Esophagus muscularis mucosa (tissue), 4 donors: ENCODE measurements at regions not wholly inside any gene's neighbourhood (a gene's known extent, or its start where the extent isn't known, plus 50 kb on each side); places are given as distances from the start of the nearest gene placed in this dataset.
"Not testable (repeated sequence)": the region's sequence is repeated elsewhere in the genome, so short reads cannot be mapped to it uniquely, and the experiment has no call there.

Experiments used
- DNase-seq: peaks from one replicate; pipeline ENCODE4 v3.0.0-alpha.2; 2017; ENCODE audit errors: extremely low spot score
- H3K27ac ChIP-seq, 4 donors: fragments of 200-600 bp; sonication (generic); replicated peaks in 1 of 4; 1 replicate in 3 of 4; 2 replicates in 1 of 4; pipeline ENCODE4 v1.5.1; 2016 to 2019; ENCODE audit warnings: mild to moderate bottlenecking in 1 of 4
- H3K27me3 ChIP-seq, 4 donors: fragments of 200-600 bp; sonication (generic); one replicate each; pipeline versions ENCODE4 v1.5.1 to v1.6.0; 2016 to 2019
- H3K36me3 ChIP-seq, 4 donors: fragments of 200-600 bp; sonication (generic); one replicate each; pipeline ENCODE4 v1.5.1; 2016 to 2019
- H3K4me1 ChIP-seq, 4 donors: fragments of 200-600 bp; sonication (generic); one replicate each; pipeline ENCODE4 v1.5.1; 2016 to 2019
- H3K4me3 ChIP-seq, 4 donors: fragments of 200-600 bp; sonication (generic); 1 replicate in 2 of 4; 2 replicates in 2 of 4; pipeline ENCODE4 v1.5.1; 2016 to 2019; ENCODE audit warnings: mild to moderate bottlenecking in 4 of 4, moderate library complexity in 1 of 4
- H3K9me3 ChIP-seq, 4 donors: fragments of 200-600 bp; sonication (generic); 1 replicate in 3 of 4; 2 replicates in 1 of 4; pipeline ENCODE4 v1.5.1; 2016 to 2019
- CTCF ChIP-seq, 3 experiments: fragments of 200-600 bp in 2 of 3; fragments of 450-650 bp in 1 of 3; sonication (generic) in 2 of 3; IDR thresholded peaks; one replicate each; pipeline ENCODE4 v1.5.1; 2017 to 2019; ENCODE audit warnings: antibody characterized with exemption in 3 of 3, mild to moderate bottlenecking in 2 of 3, moderate library complexity in 1 of 3
- EP300 ChIP-seq: sonication (generic); formaldehyde crosslinking; IDR thresholded peaks from one replicate; pipeline ENCODE4 v1.6.1; 2017; ENCODE audit warnings: antibody characterized with exemption
- POLR2A ChIP-seq: fragments of 450-650 bp; IDR thresholded peaks from one replicate; pipeline ENCODE4 v1.6.1; 2017; ENCODE audit warnings: antibody characterized with exemption, moderate library complexity, mild to moderate bottlenecking, low read depth
- POLR2AphosphoS5 ChIP-seq, 2 donors: sonication (generic); formaldehyde crosslinking; IDR thresholded peaks; one replicate each; pipeline ENCODE4 v1.6.1; 2017; ENCODE audit warnings: antibody characterized with exemption in 2 of 2
- WGBS: methylation state at CpG from one replicate; pipeline ENCODE4 v1.1.5; 2018; 5-methylcytosine and 5-hydroxymethylcytosine counted together
- intact Hi-C: fragments of 100-400 bp; cut with DNase I; formaldehyde crosslinking; loops from one replicate; pipeline ENCODE4 v1.15.1; 2023

GRCh38 chr10:22071332-22071731 lies 67.8 kb upstream of the DNAJC1 start:
- Histone ChIP-seq H3K4me1 (no peaks in the 10 kb centered on the region), H3K27me3 (no peaks in the 10 kb centered on the region), H3K9me3 (peaks cover 0 to 34% (median 27%) of the 10 kb centered on the region in 4 donors), H3K36me3 (no peaks in the 10 kb centered on the region), H3K27ac (no peak overlapping the region), H3K4me3 (no peak overlapping the region)
- intact Hi-C loops = no loop called here
- no peak for DNase-seq
- TF ChIP-seq CTCF (IDR thresholded peaks at IDR 0.05) (no peak), POLR2A (no peak), POLR2AphosphoS5 (IDR thresholded peaks at IDR 0.05) (no peak), EP300 (no peak)
- WGBS = 100% methylated on average over 1 of the region's 1 CpG

- Histone ChIP-seq H3K27me3 (no peaks in the 10 kb centered on the region), H3K4me1 (no peaks in the 10 kb centered on the region), H3K9me3 (peaks cover 0 to 28% (median 22%) of the 10 kb centered on the region in 4 donors), H3K27ac (no peak overlapping the region), H3K4me3 (no peak overlapping the region), H3K36me3 (no peaks in the 10 kb centered on the region)
- intact Hi-C loops = no loop called here
- DNase-seq = no peak
- TF ChIP-seq POLR2AphosphoS5 (IDR thresholded peaks at IDR 0.05) (no peak), CTCF (IDR thresholded peaks at IDR 0.05) (no peak), POLR2A (no peak), EP300 (no peak)
- WGBS = 95% methylated on average over 1 of the region's 1 CpG
These were observed 63.6 kb upstream of the DNAJC1 start for GRCh38 chr10:22067091-22067490.

GRCh38 chr10:22060984-22061383 lies 57.5 kb upstream of the DNAJC1 start:
- intact Hi-C loops = not testable (repeated sequence)

GRCh38 chr10:22058201-22058600 lies 54.7 kb upstream of the DNAJC1 start:
- no peaks in the 10 kb centered on the region for H3K36me3 ChIP-seq
- intact Hi-C loops = no loop called here
- TF ChIP-seq EP300 (no peak), POLR2AphosphoS5 (IDR thresholded peaks at IDR 0.05) (no peak), CTCF (IDR thresholded peaks at IDR 0.05) (no peak)
- 59% methylated on average over 2 of the region's 2 CpGs for WGBS
- H3K27ac ChIP-seq = no peak overlapping the region
- DNase-seq = no peak
- H3K4me1 ChIP-seq = peaks cover 0 to 3% (median 0%) of the 10 kb centered on the region in 4 donors
- no peaks in the 10 kb centered on the region for H3K27me3 ChIP-seq
- H3K4me3 ChIP-seq = no peak overlapping the region
- peaks cover 0 to 5% (median 3%) of the 10 kb centered on the region in 4 donors for H3K9me3 ChIP-seq

More at GRCh38 chr10:22060984-22061383, 57.5 kb upstream of the DNAJC1 start:
- H3K36me3 ChIP-seq, H3K4me3 ChIP-seq, DNase-seq, H3K4me1 ChIP-seq, H3K27ac ChIP-seq, H3K27me3 ChIP-seq, H3K9me3 ChIP-seq: not testable (repeated sequence)
- WGBS = 76% methylated on average over 5 of the region's 6 CpGs

- Histone ChIP-seq H3K36me3 (no peaks in the 10 kb centered on the region), H3K27ac (no peak overlapping the region), H3K4me3 (no peak overlapping the region), H3K9me3 (no peaks in the 10 kb centered on the region), H3K27me3 (no peaks in the 10 kb centered on the region), H3K4me1 (peaks cover 0 to 8% (median 0%) of the 10 kb centered on the region in 4 donors)
- intact Hi-C loops = no loop called here
- DNase-seq = no peak
- TF ChIP-seq EP300 = no peak
- no peak for TF ChIP-seq POLR2AphosphoS5 (IDR thresholded peaks at IDR 0.05)
- no peak for TF ChIP-seq CTCF (IDR thresholded peaks at IDR 0.05)
- TF ChIP-seq POLR2A = no peak
- 71% methylated on average over 1 of the region's 1 CpG for WGBS
These were observed 51.4 kb upstream of the DNAJC1 start for GRCh38 chr10:22054961-22055360.
